B cell (primary cell): ENCODE measurements at regions not wholly inside any gene's neighbourhood (a gene's known extent, or its start where the extent isn't known, plus 50 kb on each side); places are given as distances from the start of the nearest gene placed in this dataset.

Experiments used
- CTCF ChIP-seq: fragments of 200-600 bp; IDR thresholded peaks from one replicate; pipeline ENCODE4 v1.8.0; 2022; ENCODE audit warnings: antibody characterized with exemption, mild to moderate bottlenecking
- EZH2 ChIP-seq: IDR thresholded peaks from 2 replicates; pipeline ENCODE4 v1.6.1; 2012; ENCODE audit warnings: borderline replicate concordance, low read depth, mild to moderate bottlenecking, moderate library complexity, low read length; ENCODE audit not compliant: insufficient read depth, poor library complexity, severe bottlenecking

- TF ChIP-seq CTCF (no peak), EZH2 (no peak)
Observed at GRCh38 chrX:115392031-115392430, 102.5 kb downstream of the LUZP4 start.
